Mucosa of descending colon (tissue), 3 donors: ENCODE measurements at regions not wholly inside any gene's neighbourhood (a gene's known extent, or its start where the extent isn't known, plus 50 kb on each side); places are given as distances from the start of the nearest gene placed in this dataset.
"Not testable (repeated sequence)": the region's sequence is repeated elsewhere in the genome, so short reads cannot be mapped to it uniquely, and the experiment has no call there.

ENCODE experiments used
- ATAC-seq: fragments of 200-7000 bp; cut with Tn5 transposase; one replicate; pipeline ENCODE4 v1.9.1; 2020; ENCODE audit warnings: mild to moderate bottlenecking, moderate library complexity
- DNase-seq, 3 donors: peaks; one replicate each; pipeline ENCODE4 v3.0.0-alpha.2; 2020
- H3K36me3 ChIP-seq: fragments of 200-600 bp; one replicate; pipeline ENCODE4 v1.8.0; 2021; ENCODE audit warnings: low read depth, mild to moderate bottlenecking
- H3K4me1 ChIP-seq: fragments of 200-600 bp; one replicate; pipeline ENCODE4 v1.8.0; 2021; ENCODE audit warnings: low read depth, mild to moderate bottlenecking
- H3K4me3 ChIP-seq: fragments of 200-600 bp; one replicate; pipeline ENCODE4 v1.8.0; 2021; ENCODE audit warnings: mild to moderate bottlenecking
- H3K9me3 ChIP-seq: fragments of 200-600 bp; one replicate; pipeline ENCODE4 v1.8.0; 2021; ENCODE audit warnings: mild to moderate bottlenecking
- intact Hi-C, 2 donors: fragments of 100-400 bp; cut with DNase I in 1 of 2; cut with micrococcal nuclease in 1 of 2; formaldehyde crosslinking; loops; one replicate each; pipeline versions ENCODE4 v1.11.0 to v1.11.1; 2022; cut with DNase I, micrococcal nuclease
- TF ChIP-seq, protein P1 (sequence below): fragments of 200-600 bp; IDR thresholded peaks from one replicate; pipeline ENCODE4 v1.8.0; 2022; ENCODE audit warnings: antibody characterized with exemption, mild to moderate bottlenecking
- donor health status: DM: no; HTN: no; CAD: no; lungs with moderate emphysema.
- donor health status: DM: no; HTN: no; CAD: no.
- donor health status: DM: no; HTN: yes; CAD: no.

GRCh38 chr4:23413631-23414030 lies 476.2 kb downstream of the PPARGC1A start:
- intact Hi-C loops = no loop called here
- no peaks in the 10 kb centered on the region for H3K4me1 ChIP-seq
- DNase-seq (no peak), ATAC-seq (no peak)
- TF ChIP-seq, protein P1, sequence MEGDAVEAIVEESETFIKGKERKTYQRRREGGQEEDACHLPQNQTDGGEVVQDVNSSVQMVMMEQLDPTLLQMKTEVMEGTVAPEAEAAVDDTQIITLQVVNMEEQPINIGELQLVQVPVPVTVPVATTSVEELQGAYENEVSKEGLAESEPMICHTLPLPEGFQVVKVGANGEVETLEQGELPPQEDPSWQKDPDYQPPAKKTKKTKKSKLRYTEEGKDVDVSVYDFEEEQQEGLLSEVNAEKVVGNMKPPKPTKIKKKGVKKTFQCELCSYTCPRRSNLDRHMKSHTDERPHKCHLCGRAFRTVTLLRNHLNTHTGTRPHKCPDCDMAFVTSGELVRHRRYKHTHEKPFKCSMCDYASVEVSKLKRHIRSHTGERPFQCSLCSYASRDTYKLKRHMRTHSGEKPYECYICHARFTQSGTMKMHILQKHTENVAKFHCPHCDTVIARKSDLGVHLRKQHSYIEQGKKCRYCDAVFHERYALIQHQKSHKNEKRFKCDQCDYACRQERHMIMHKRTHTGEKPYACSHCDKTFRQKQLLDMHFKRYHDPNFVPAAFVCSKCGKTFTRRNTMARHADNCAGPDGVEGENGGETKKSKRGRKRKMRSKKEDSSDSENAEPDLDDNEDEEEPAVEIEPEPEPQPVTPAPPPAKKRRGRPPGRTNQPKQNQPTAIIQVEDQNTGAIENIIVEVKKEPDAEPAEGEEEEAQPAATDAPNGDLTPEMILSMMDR = no peak
- H3K36me3 ChIP-seq = no peaks in the 10 kb centered on the region
- no peak overlapping the region for H3K4me3 ChIP-seq
- no peaks in the 10 kb centered on the region for H3K9me3 ChIP-seq

GRCh38 chr4:23412701-23413100 lies 477.1 kb downstream of the PPARGC1A start:
- intact Hi-C loops = no loop called here
- ATAC-seq = no peak
- no peaks in the 10 kb centered on the region for H3K4me1 ChIP-seq
- DNase-seq = no peak
- no peaks in the 10 kb centered on the region for H3K9me3 ChIP-seq
- H3K36me3 ChIP-seq = no peaks in the 10 kb centered on the region
- no peak overlapping the region for H3K4me3 ChIP-seq
- TF ChIP-seq, protein P1 = no peak

DNA sequence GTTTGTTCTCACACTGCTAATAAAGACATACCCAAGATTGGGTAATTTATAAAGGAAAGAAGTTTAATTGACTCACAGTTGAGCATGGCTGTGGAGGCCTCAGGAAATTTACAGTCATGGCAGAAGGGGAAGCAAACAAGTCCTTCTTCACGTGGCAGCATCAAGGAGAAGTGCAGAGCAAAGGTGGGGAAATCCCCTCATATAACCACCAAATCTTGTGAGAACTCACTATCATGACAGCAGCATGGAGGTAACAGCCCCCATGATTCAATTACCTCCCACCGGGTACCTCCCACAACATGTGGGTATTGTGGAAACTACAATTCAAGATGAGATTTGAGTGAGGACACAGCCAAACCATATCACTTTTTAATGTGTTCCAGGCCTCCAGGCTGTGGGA lies 480.9 kb downstream of the PPARGC1A start:
- ATAC-seq, H3K9me3 ChIP-seq, DNase-seq, H3K36me3 ChIP-seq, H3K4me1 ChIP-seq, intact Hi-C loops, H3K4me3 ChIP-seq: not testable (repeated sequence)

GRCh38 chr4:23401572-23401971 lies 488.3 kb downstream of the PPARGC1A start:
- TF ChIP-seq, protein P1 = no peak
- no peak overlapping the region for H3K4me3 ChIP-seq
- ATAC-seq (no peak), DNase-seq (no peak)
- no peaks in the 10 kb centered on the region for H3K9me3 ChIP-seq
- no peaks in the 10 kb centered on the region for H3K36me3 ChIP-seq
- intact Hi-C loops = no loop called here
- H3K4me1 ChIP-seq = no peaks in the 10 kb centered on the region

DNA sequence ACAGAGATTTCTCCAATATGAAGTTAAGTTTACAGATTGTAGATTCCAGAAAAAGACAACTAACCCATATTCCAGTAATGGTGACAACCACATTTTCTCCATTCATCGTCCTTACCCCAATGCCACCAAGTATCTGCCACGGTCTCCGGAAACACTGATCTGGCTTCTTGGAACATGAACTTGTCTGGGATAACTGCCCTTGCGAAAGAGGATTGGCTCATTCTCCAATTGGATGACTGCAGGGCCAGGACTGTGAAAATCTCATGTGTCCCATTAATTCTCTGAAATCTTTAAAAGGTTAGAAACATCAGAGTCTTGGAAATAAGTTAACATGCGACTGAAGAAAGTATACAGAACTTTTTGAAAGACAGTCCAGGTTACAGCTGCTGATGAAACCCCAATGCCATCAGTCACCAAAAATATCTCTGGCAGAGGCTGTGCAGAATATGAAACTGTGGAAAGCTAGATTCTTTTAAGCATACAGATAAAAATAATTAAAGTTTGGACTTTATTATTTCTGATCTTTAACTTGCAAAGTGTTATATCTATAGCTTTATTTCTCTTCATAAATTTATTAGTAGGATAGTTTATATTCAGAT lies 496.9 kb downstream of the PPARGC1A start:
- Histone ChIP-seq H3K9me3 (peaks cover 4% of the 10 kb centered on the region), H3K36me3 (no peaks in the 10 kb centered on the region), H3K4me1 (no peaks in the 10 kb centered on the region), H3K4me3 (no peak overlapping the region)
- no peak for ATAC-seq
- intact Hi-C loops = no loop called here
- no peak for DNase-seq
- TF ChIP-seq, protein P1 = no peak

GRCh38 chr4:23390246-23390645 lies 499.6 kb downstream of the PPARGC1A start:
- no peaks in the 10 kb centered on the region for H3K36me3 ChIP-seq
- H3K4me1 ChIP-seq = no peaks in the 10 kb centered on the region
- H3K9me3 ChIP-seq = peaks cover 4% of the 10 kb centered on the region
- DNase-seq (no peak), ATAC-seq (no peak)
- TF ChIP-seq, protein P1 = no peak
- no peak overlapping the region for H3K4me3 ChIP-seq
- intact Hi-C loops = no loop called here
